ENCODE measurements at regions not wholly inside any gene's neighbourhood (a gene's known extent, or its start where the extent isn't known, plus 50 kb on each side); places are given as distances from the start of the nearest gene placed in this dataset.

DNA sequence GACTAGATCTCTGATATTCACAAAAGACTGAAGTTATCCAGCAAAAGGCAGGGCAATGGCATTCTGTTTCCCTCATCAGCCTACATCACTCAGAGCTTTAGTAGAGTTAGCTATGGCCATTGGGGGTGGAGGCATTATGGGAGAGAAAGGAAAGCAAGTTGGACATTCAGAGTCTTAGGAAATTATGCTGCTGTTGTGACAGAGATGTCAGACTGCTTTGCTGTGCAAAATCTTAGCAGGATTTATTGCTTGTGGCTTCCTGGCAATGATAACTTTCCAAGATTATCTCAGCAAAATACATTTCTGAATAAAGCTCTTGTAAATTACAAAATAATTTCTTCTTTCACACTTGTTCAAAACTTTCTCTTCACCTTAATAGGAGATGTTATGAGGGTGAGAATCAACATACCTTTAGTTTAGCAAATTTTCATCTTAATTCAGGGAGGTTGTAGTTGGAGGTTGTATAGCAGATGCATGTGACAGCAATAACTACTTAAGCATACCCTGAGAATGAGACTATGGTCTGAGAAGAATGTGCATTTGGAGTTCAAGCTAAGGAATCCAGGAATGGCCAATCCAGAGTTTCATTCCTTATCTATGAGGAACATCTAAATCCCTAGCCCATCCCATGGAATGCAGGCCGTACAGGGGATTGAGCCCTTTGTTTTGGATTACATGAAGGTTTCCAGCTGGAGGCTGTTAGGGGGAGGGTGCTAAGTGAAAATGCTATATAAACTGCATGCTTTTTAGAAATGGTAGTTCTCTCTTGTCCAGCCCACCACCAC lies 179.8 kb downstream of the HAO1 start:
- TF ChIP-seq, protein P1, sequence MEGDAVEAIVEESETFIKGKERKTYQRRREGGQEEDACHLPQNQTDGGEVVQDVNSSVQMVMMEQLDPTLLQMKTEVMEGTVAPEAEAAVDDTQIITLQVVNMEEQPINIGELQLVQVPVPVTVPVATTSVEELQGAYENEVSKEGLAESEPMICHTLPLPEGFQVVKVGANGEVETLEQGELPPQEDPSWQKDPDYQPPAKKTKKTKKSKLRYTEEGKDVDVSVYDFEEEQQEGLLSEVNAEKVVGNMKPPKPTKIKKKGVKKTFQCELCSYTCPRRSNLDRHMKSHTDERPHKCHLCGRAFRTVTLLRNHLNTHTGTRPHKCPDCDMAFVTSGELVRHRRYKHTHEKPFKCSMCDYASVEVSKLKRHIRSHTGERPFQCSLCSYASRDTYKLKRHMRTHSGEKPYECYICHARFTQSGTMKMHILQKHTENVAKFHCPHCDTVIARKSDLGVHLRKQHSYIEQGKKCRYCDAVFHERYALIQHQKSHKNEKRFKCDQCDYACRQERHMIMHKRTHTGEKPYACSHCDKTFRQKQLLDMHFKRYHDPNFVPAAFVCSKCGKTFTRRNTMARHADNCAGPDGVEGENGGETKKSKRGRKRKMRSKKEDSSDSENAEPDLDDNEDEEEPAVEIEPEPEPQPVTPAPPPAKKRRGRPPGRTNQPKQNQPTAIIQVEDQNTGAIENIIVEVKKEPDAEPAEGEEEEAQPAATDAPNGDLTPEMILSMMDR (conservative IDR thresholded peaks at IDR 0.05), result no peak
- H3K27ac ChIP-seq, result no peak overlapping the region

DNA sequence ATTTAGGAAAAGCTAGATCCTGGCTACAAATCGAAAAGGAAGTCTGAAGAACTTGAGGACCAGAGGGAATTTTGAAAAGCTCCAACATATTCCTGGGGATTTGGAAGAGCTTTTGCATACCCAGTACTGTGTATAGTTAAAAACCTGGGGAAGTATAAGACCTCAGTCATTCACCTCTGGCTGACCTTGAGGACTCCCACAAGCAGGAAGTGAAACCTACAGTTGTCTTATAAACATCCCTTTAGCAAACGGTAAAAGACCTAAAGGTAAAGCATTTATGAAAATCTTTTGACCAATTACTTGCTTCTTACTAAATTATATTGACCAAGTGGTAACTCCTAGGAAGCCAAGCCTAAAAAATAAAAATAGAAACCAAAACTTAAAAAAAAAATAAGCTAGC lies 175.0 kb downstream of the HAO1 start:
- H3K27ac ChIP-seq, result no peak overlapping the region
- TF ChIP-seq, protein P1 (conservative IDR thresholded peaks at IDR 0.05), result no peak

GRCh38 chr20:7770046-7770445 lies 170.2 kb downstream of the HAO1 start:
- TF ChIP-seq, protein P1 (conservative IDR thresholded peaks at IDR 0.05), result no peak
- H3K27ac ChIP-seq, result no peak overlapping the region

DNA sequence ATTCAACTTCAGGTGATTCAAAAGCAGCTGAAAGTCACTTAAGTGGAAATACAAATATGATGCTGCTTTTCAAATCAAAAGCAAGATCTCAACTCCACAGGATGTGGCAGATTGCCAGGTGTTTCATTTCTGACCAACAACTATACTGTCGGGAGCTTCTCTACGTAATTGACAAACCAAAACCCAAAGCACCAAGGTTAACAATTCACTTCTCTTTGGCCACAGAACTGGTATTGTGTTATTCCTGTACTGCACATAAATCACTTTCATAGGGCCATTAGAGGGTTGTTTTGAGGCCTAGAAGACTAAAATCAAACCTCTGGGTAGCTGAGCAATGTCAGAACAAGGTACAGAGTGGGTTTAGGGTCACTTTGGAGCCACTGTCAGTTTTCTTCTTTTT lies 169.7 kb downstream of the HAO1 start:
- no peak overlapping the region for H3K27ac ChIP-seq
- TF ChIP-seq, protein P1 (conservative IDR thresholded peaks at IDR 0.05), result no peak

DNA sequence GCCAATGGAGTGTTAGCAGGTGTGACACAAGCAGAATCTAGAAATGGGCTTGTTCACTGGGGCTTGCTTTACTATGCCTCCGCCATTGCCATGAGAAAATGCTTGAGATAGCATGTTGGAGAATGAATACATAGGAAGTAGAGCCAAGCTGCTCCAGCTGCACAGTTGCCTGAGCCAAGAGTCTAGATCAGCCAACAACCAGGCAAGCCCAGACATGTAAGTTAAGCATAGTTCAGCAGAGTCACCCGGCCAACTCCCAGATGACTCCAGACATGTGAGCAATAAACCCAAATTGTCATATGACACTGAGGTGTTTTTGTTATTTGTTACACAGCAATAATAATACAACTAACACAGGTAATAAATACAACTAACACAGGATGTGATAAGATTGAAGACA lies 167.9 kb downstream of the HAO1 start:
- no peak overlapping the region for H3K27ac ChIP-seq
- TF ChIP-seq, protein P1 (conservative IDR thresholded peaks at IDR 0.05), result no peak

DNA sequence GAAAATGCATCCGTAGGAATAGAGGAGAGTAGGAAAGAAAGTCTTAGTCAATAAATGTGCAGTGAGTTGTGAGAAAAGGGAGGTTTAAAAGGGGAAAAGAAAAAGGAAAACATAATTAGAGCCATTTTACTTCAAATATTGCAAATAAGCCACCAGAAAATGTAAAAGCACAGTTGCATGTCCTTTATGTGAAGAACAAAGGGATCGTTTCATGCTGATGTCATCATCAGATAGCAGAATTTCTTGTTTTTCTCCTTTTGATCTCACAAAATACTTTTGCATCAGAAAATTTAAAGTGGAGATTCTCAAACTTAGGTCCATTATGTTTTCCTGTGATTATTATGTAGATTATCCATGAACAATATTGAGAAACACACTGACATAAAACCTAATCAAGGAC lies 166.7 kb downstream of the HAO1 start:
- no peak overlapping the region for H3K27ac ChIP-seq
- TF ChIP-seq, protein P1 (conservative IDR thresholded peaks at IDR 0.05), result no peak

DNA sequence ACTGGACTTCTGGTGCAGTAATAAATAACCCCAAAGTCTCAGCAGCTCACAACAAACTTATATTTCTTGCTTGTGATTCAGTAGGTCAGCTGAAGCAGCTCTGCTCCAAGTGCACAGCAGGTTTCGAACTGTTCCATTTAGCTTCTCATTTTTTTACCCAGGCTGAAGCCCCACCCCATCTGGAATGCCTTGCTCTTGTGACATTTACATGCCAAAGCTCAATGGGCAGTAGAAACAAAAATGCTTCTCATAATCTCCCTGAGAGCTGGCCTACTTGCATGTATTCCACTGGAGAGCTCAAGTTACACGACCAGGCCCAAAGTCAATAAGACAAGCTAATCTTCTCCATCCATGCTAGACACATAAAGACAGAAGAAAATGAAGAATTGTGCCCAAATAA lies 165.2 kb downstream of the HAO1 start:
- H3K27ac ChIP-seq, result no peak overlapping the region
- TF ChIP-seq, protein P1 (conservative IDR thresholded peaks at IDR 0.05), result no peak
